Muscle layer of duodenum (tissue), 2 donors: ENCODE measurements at regions not wholly inside any gene's neighbourhood (a gene's known extent, or its start where the extent isn't known, plus 50 kb on each side); places are given as distances from the start of the nearest gene placed in this dataset.
"Not testable (repeated sequence)": the region's sequence is repeated elsewhere in the genome, so short reads cannot be mapped to it uniquely, and the experiment has no call there.

ENCODE experiments used
- H3K27ac ChIP-seq: one replicate; pipeline ENCODE4 v1.7.0; 2013; ENCODE audit warnings: mild to moderate bottlenecking, low read length
- H3K27me3 ChIP-seq: one replicate; pipeline ENCODE4 v1.7.0; 2013; ENCODE audit warnings: low read depth, mild to moderate bottlenecking, control low read depth, low read length
- H3K36me3 ChIP-seq, 2 donors: one replicate each; pipeline ENCODE4 v1.7.0; 2013; ENCODE audit warnings: low read length in 2 of 2, control low read depth in 1 of 2, mild to moderate bottlenecking in 1 of 2; ENCODE audit not compliant: insufficient read depth in 2 of 2, control insufficient read depth in 1 of 2
- H3K4me1 ChIP-seq, 2 donors: one replicate each; pipeline ENCODE4 v1.7.0; 2013; ENCODE audit warnings: low read length in 2 of 2, mild to moderate bottlenecking in 2 of 2, control low read depth in 1 of 2, moderate library complexity in 1 of 2; ENCODE audit not compliant: insufficient read depth in 2 of 2, control insufficient read depth in 1 of 2
- H3K4me3 ChIP-seq, 2 donors: one replicate each; pipeline ENCODE4 v1.7.0; 2013; ENCODE audit warnings: low read length in 2 of 2, low read depth in 1 of 2, mild to moderate bottlenecking in 1 of 2
- H3K9me3 ChIP-seq, 2 donors: one replicate each; pipeline ENCODE4 v1.7.0; 2013; ENCODE audit warnings: low read length in 2 of 2, control low read depth in 1 of 2, mild to moderate bottlenecking in 1 of 2; ENCODE audit not compliant: control insufficient read depth in 1 of 2
- donor health status: healthy.

DNA sequence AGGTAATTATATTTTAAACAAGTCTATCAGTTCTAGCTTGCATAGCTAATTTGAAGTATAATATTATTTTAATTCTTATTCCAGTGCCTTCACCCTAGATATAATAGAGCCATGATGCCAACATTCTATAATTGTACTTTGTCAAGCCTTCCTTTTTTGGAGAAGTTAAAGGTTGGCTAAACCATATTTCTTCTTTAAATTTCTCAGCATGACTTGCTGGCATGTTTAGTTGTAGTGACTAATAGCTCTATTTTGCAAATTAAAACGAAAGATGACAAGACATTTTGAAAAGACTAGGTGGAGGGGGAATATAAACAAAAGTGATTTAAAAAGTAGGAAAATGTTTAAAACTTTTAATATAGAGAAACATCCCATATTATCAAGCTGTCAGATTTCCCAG lies 400.7 kb downstream of the PSAT1 start:
- Histone ChIP-seq H3K4me3 (no peak overlapping the region), H3K4me1 (no peaks in the 10 kb centered on the region), H3K27ac (no peak overlapping the region), H3K9me3 (no peaks in the 10 kb centered on the region), H3K27me3 (no peaks in the 10 kb centered on the region), H3K36me3 (no peaks in the 10 kb centered on the region)

DNA sequence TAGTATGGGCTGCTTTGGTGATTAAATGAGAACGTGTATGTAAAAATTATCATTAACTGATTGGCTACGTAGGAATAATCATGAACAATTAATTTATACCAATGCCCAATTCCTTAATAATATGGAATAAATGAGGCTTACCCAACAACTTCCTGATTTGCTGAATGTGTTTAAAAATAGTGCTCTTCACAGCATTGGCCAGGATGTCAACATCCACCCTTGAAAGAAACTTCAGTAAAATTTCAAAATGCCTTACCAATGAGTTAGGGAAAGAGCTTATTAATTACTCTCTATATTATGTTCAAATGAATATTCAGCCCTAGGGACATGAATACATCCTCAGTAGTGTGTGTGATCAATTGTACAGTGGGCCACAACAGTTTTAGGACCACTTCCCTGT lies 401.4 kb downstream of the PSAT1 start:
- Histone ChIP-seq H3K36me3 (no peaks in the 10 kb centered on the region), H3K4me3 (no peak overlapping the region), H3K9me3 (no peaks in the 10 kb centered on the region), H3K27ac (no peak overlapping the region), H3K27me3 (no peaks in the 10 kb centered on the region), H3K4me1 (no peaks in the 10 kb centered on the region)

DNA sequence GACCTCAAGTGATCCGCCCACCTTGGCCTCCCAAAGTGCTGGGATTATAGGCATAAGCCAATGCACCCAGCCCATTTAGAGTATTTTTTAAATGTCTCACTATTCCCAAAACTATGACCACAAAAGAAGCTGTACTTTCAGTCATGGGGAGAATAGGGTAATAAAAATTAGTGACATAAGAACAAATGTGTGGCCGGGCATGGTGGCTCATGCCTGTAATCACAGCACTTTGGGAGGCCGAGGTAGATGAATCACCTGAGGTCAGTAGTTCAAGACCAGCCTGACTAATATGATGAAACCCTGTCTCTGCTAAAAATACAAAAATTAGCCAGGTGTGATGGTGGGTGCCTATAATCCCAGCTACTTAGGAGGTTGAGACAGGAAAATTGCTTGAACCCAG lies 402.3 kb downstream of the PSAT1 start:
- not testable (repeated sequence) for H3K4me3 ChIP-seq, H3K27me3 ChIP-seq, H3K4me1 ChIP-seq, H3K9me3 ChIP-seq, H3K36me3 ChIP-seq, H3K27ac ChIP-seq

DNA sequence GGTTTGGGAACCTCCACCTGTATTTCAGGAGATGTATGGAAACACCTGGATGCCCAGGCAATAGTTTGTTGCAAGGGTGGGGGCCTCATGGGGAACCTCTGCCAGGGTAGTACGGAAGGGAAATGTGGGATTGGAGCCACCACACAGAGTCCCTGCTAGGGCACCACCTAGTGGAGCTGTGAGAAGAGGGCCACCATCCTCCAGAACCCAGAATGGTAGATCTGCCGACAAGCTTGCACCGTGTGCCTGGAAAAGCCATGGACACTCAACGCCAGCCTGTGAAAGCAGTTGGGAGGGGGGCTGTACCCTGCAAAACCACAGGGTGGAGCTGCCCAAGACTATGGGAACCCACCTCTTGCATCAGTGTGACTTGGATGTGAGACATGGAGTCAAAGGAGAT lies 407.2 kb downstream of the PSAT1 start:
- H3K4me3 ChIP-seq, H3K27me3 ChIP-seq, H3K4me1 ChIP-seq, H3K27ac ChIP-seq, H3K36me3 ChIP-seq, H3K9me3 ChIP-seq: not testable (repeated sequence)

- Histone ChIP-seq H3K36me3 (no peaks in the 10 kb centered on the region), H3K9me3 (no peaks in the 10 kb centered on the region), H3K4me1 (no peaks in the 10 kb centered on the region), H3K27me3 (no peaks in the 10 kb centered on the region), H3K27ac (no peak overlapping the region), H3K4me3 (no peak overlapping the region)
These were observed 410.2 kb downstream of the PSAT1 start for GRCh38 chr9:78707080-78707479.

- Histone ChIP-seq H3K27ac (no peak overlapping the region), H3K4me1 (no peaks in the 10 kb centered on the region), H3K9me3 (no peaks in the 10 kb centered on the region), H3K27me3 (no peaks in the 10 kb centered on the region), H3K36me3 (no peaks in the 10 kb centered on the region), H3K4me3 (no peak overlapping the region)
These were observed 410.6 kb downstream of the PSAT1 start for GRCh38 chr9:78707481-78707991.

DNA sequence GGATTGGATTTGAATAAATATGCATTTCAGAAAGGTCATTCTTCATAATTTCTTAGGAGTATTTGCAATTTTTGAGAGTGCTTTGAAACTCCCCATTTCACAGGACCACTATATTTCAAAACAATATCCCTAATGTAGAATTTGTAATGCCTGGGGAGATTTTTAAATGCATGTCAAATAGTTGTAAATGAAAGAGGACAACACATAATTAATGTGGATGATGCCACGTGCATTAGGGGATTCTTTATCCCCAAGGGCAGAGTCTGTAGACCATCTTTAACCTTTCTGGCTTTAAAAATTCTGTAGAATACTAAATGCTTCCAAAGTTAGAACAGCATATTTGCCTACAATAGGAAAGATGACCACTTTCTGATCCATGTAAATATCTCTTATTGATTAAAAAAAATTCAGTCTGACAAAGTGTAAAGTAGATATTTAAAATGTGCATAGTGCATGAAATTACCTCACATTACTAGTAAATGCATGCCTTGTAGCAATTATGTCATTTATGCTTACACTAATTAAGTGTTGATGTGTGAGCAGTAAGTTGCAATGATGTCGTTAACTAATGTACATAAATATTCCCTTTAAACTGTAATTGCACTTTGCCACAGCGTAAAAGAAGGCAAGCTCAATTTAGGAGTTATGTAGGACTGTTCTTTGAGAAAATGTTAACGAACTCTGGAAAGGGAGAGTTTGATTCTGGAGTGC lies 416.1 kb downstream of the PSAT1 start:
- Histone ChIP-seq H3K4me3 (no peak overlapping the region), H3K27ac (no peak overlapping the region), H3K9me3 (no peaks in the 10 kb centered on the region), H3K4me1 (no peaks in the 10 kb centered on the region), H3K27me3 (no peaks in the 10 kb centered on the region), H3K36me3 (peaks cover 0 to 4% of the 10 kb centered on the region in 2 donors)

GRCh38 chr9:78713614-78714405 lies 416.9 kb downstream of the PSAT1 start:
- H3K4me1 ChIP-seq: no peaks in the 10 kb centered on the region
- no peak overlapping the region for H3K4me3 ChIP-seq
- no peaks in the 10 kb centered on the region for H3K9me3 ChIP-seq
- no peak overlapping the region for H3K27ac ChIP-seq
- H3K36me3 ChIP-seq: peaks cover 0 to 4% of the 10 kb centered on the region in 2 donors
- no peaks in the 10 kb centered on the region for H3K27me3 ChIP-seq

GRCh38 chr9:78714576-78714975 lies 417.7 kb downstream of the PSAT1 start:
- Histone ChIP-seq H3K36me3 (peaks cover 0 to 4% of the 10 kb centered on the region in 2 donors), H3K4me3 (no peak overlapping the region), H3K9me3 (no peaks in the 10 kb centered on the region), H3K4me1 (no peaks in the 10 kb centered on the region), H3K27ac (no peak overlapping the region), H3K27me3 (no peaks in the 10 kb centered on the region)

- H3K9me3 ChIP-seq, H3K4me3 ChIP-seq: not testable (repeated sequence)
These were observed 422.1 kb downstream of the PSAT1 start for GRCh38 chr9:78719029-78719428.

GRCh38 chr9:78724896-78725295 lies 428.0 kb downstream of the PSAT1 start:
- no peak overlapping the region for H3K27ac ChIP-seq
- H3K4me3 ChIP-seq: no peak overlapping the region
- H3K4me1 ChIP-seq: no peaks in the 10 kb centered on the region
- H3K9me3 ChIP-seq: peaks cover 0 to 14% of the 10 kb centered on the region in 2 donors
- no peaks in the 10 kb centered on the region for H3K36me3 ChIP-seq
- H3K27me3 ChIP-seq: no peaks in the 10 kb centered on the region

More at GRCh38 chr9:78719029-78719428, 422.1 kb downstream of the PSAT1 start:
- H3K36me3 ChIP-seq, H3K27ac ChIP-seq, H3K27me3 ChIP-seq, H3K4me1 ChIP-seq: not testable (repeated sequence)
